GM12878 (cell line): ENCODE measurements at regions not wholly inside any gene's neighbourhood (a gene's known extent, or its start where the extent isn't known, plus 50 kb on each side); places are given as distances from the start of the nearest gene placed in this dataset.
"Not testable (repeated sequence)": the region's sequence is repeated elsewhere in the genome, so short reads cannot be mapped to it uniquely, and the experiment has no call there.

Experiments
- EZH2 ChIP-seq: IDR thresholded peaks from 2 replicates; pipeline ENCODE4 v1.6.1; 2012; ENCODE audit warnings: low read depth, mild to moderate bottlenecking, control low read depth, inconsistent platforms, low read length, borderline replicate concordance; ENCODE audit not compliant: control insufficient read depth
- HDGF ChIP-seq: fragments of 450-650 bp; IDR thresholded peaks from 2 replicates; pipeline ENCODE4 v1.6.1; 2016; ENCODE audit warnings: antibody characterized with exemption
- MXI1 ChIP-seq: fragments of 150-350 bp; IDR thresholded peaks from 2 replicates; pipeline ENCODE4 v1.6.1; 2011; ENCODE audit warnings: low read depth, mild to moderate bottlenecking, inconsistent platforms, low read length, improper control_type of control experiment
- POLR2A ChIP-seq: IDR thresholded peaks from 2 replicates; pipeline ENCODE4 v1.6.1; 2011; ENCODE audit warnings: low read depth, mild to moderate bottlenecking, low read length
- SMAD1 ChIP-seq: fragments of 450-650 bp; IDR thresholded peaks from 2 replicates; pipeline ENCODE4 v1.6.1; 2018; ENCODE audit warnings: mild to moderate bottlenecking, low read depth; ENCODE audit not compliant: partially characterized antibody
- SMARCA5 ChIP-seq: fragments of 450-650 bp; IDR thresholded peaks from 2 replicates; pipeline ENCODE4 v1.6.1; 2017; ENCODE audit warnings: mild to moderate bottlenecking
- TF ChIP-seq, protein P1 (sequence below), 3 experiments: IDR thresholded peaks in 2 of 3; conservative IDR thresholded peaks in 1 of 3; 2 replicates each; pipeline ENCODE4 v1.5.1; 2011; ENCODE audit warnings: low read depth in 3 of 3, low read length in 3 of 3, mild to moderate bottlenecking in 3 of 3, control low read depth in 2 of 3, moderate library complexity in 2 of 3, inconsistent platforms in 1 of 3, mixed read lengths in 1 of 3; ENCODE audit not compliant: control insufficient read depth in 2 of 3, insufficient read depth in 1 of 3; ENCODE audit errors: extremely low read depth in 1 of 3

GRCh38 chr5:143625048-143625447 is 186.9 kb upstream of the HMHB1 start:
- not testable (repeated sequence) for TF ChIP-seq EZH2, SMAD1, SMARCA5, MXI1, POLR2A, HDGF
- TF ChIP-seq, protein P1, sequence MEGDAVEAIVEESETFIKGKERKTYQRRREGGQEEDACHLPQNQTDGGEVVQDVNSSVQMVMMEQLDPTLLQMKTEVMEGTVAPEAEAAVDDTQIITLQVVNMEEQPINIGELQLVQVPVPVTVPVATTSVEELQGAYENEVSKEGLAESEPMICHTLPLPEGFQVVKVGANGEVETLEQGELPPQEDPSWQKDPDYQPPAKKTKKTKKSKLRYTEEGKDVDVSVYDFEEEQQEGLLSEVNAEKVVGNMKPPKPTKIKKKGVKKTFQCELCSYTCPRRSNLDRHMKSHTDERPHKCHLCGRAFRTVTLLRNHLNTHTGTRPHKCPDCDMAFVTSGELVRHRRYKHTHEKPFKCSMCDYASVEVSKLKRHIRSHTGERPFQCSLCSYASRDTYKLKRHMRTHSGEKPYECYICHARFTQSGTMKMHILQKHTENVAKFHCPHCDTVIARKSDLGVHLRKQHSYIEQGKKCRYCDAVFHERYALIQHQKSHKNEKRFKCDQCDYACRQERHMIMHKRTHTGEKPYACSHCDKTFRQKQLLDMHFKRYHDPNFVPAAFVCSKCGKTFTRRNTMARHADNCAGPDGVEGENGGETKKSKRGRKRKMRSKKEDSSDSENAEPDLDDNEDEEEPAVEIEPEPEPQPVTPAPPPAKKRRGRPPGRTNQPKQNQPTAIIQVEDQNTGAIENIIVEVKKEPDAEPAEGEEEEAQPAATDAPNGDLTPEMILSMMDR (IDR thresholded peaks at IDR 0.05 in 2 of 3, conservative IDR thresholded peaks at IDR 0.05 in 1 of 3; ENCODE audit: control insufficient read depth in 2 of 3, extremely low read depth in 1 of 3, insufficient read depth in 1 of 3, low read depth in 3 of 3, low read length in 3 of 3), result not testable (repeated sequence)
